ENCODE measurements at regions not wholly inside any gene's neighbourhood (a gene's known extent, or its start where the extent isn't known, plus 50 kb on each side); places are given as distances from the start of the nearest gene placed in this dataset.

GRCh38 chr5:173808079-173808808 is 79.9 kb upstream of the CPEB4 start:
- TF ChIP-seq CTCF (IDR thresholded peaks at IDR 0.05) (no peak), POLR2A (IDR thresholded peaks at IDR 0.05) (no peak), POLR2AphosphoS5 (IDR thresholded peaks at IDR 0.05) (no peak)
